D721Med (cell line): ENCODE measurements at regions not wholly inside any gene's neighbourhood (a gene's known extent, or its start where the extent isn't known, plus 50 kb on each side); places are given as distances from the start of the nearest gene placed in this dataset.

Experiments used
- DNase-seq: peaks from one replicate; pipeline ENCODE4 v3.0.0; 2011; ENCODE audit warnings: low spot score; ENCODE audit not compliant: insufficient read length
- FAIRE-seq: peaks from 2 replicates; lab custom pipeline; 2011; peaks lifted over from hg19 to GRCh38; lab: Jason Lieb, UNC
- CTCF ChIP-seq: IDR thresholded peaks from 2 replicates; pipeline ENCODE4 v1.5.1; 2012; ENCODE audit warnings: mild to moderate bottlenecking, control low read depth; ENCODE audit not compliant: insufficient read depth; ENCODE audit errors: missing control alignments

GRCh38 chrX:11949291-11949690 lies 189.0 kb upstream of the FRMPD4 start:
- FAIRE-seq (no peak), DNase-seq (no peak)
- TF ChIP-seq CTCF, result no peak

DNA sequence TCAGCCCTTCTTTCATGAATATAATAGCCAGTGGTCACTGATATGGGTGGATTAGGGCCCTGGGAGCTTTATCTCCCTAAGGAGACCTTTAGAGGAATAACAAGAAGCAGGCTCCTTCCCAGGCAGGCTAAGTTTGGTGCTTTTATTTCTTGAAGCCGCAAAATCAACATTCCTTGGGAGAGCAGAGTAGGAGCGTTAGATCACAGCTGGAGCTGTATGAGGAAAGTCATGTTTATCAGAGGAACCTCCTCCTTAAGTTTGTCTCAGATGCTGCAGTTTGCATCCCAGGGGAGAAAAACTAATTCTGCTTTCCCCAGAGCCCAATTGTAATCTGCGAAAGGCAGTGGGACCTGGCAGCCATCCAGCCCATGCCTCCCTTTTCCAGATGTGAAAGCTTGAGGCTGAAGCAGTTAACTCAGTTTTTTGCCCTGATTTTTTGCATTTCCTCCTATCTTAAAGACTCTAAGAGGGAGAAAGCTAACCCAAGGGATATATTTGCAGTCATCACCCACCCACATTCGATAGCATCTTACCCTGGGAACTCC lies 186.0 kb upstream of the FRMPD4 start:
- no peak for TF ChIP-seq CTCF
- DNase-seq (no peak), FAIRE-seq (no peak)

- TF ChIP-seq CTCF, result no peak
- FAIRE-seq, result no peak
- no peak for DNase-seq
Observed at GRCh38 chrX:11953615-11954014, 184.7 kb upstream of the FRMPD4 start.

DNA sequence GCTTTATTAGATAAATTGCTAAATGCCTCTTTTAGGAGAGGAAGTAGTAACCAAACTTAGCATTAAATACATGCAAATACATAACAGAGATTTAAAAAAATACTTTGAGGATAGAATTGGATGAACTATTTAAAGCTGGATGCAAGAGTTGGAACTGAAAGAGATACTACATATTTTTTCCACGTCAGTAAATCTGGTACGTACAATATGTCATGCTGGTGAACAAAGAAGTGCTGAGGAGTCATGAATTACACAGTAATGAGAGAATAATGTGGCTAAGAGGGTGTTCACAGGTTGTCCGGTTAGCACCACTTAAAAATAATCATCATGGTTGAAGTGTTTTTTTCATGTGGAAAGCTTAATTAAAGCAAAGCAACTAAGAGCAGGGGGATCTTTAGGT lies 184.1 kb upstream of the FRMPD4 start:
- no peak for TF ChIP-seq CTCF
- DNase-seq (no peak), FAIRE-seq (no peak)

- FAIRE-seq (no peak), DNase-seq (no peak)
- TF ChIP-seq CTCF, result no peak
Observed at GRCh38 chrX:11960031-11960430, 178.2 kb upstream of the FRMPD4 start.

- DNase-seq (no peak), FAIRE-seq (no peak)
- TF ChIP-seq CTCF, result no peak
Observed at GRCh38 chrX:11965436-11965835, 172.8 kb upstream of the FRMPD4 start.

DNA sequence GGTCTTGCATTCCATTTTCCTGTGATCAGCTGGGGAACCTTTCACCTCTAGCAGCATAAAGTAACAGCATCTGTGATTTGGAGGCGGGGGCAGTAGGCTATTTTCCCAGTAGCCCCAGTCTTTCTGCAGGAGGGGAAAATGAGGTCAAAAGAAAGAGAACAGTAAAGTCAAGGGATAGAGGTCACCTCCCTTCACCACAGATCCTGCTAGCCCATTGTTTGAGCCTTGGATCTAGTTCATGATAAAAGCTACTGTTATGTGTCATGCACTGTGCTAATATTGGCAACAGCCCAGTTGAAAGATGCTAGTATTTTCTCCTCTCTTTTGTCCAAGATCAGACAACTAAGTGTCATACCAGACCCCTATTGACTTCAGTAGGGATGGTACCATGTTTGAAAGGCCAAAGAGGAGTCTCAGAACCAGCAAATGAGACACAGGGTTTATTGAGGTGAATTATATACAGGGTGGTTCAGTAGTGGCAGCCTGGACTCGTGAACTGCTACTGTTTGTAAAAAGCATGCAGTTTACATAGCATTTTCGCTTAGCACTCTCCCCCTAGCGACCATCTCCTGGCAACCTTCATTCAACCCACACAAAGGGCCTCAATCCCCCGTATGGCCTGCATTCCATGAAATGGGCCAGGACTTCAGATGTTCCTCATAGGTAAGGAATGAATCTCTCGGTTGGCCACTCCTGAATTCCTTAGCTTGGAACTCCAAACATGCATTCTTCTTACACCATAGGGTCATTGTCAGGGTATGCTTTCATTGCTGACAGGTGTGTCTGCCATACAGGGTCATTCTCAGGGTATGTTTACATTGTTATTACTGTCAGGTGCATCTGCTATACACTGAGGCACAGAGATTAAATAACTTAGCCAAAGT lies 170.0 kb upstream of the FRMPD4 start:
- TF ChIP-seq CTCF, result no peak
- FAIRE-seq (no peak), DNase-seq (no peak)
